IMR-90 (cell line): ENCODE measurements at regions not wholly inside any gene's neighbourhood (a gene's known extent, or its start where the extent isn't known, plus 50 kb on each side); places are given as distances from the start of the nearest gene placed in this dataset.

Experiments used
- ATAC-seq: fragments of 200-7000 bp; cut with Tn5 transposase; 2 replicates; pipeline ENCODE4 v1.9.1; 2020; ENCODE audit warnings: low read depth, mild to moderate bottlenecking, moderate library complexity
- BruUV-seq: library from RNA; stranded (reverse); fragments of 400-500 nt; replicated peaks from 2 replicates; lab custom pipeline; 2021; lab: Mats Ljungman, UMichigan
- CTCF ChIA-PET: fragments of 300-600 bp; formaldehyde crosslinking; extraction: SDS; loops from one replicate; lab custom pipeline; 2021; ENCODE audit warnings: antibody characterized with exemption; lab: Yijun Ruan, JAX
- POLR2A ChIA-PET: fragments of 300-600 bp; sonication (Branson Sonifier 250); formaldehyde crosslinking; loops from one replicate; lab custom pipeline; 2022; ENCODE audit warnings: antibody characterized with exemption; ENCODE audit not compliant: unreplicated experiment; lab: Charles Lee
- DNase-seq: peaks from one replicate; pipeline ENCODE4 v3.0.0; 2013
- H2AFZ ChIP-seq: replicated peaks from 2 replicates; pipeline ENCODE3; 2013; ENCODE audit warnings: low read length, mild to moderate bottlenecking; ENCODE audit not compliant: poor library complexity
- H2AK5ac ChIP-seq: 2 replicates; pipeline ENCODE4 v1.6.1; 2013; ENCODE audit warnings: low read depth, low read length, inconsistent platforms
- H2AK9ac ChIP-seq: replicated peaks from 2 replicates; pipeline ENCODE3; 2013; ENCODE audit warnings: mild to moderate bottlenecking, low read depth, low read length, moderate library complexity; ENCODE audit not compliant: poor library complexity
- H2BK120ac ChIP-seq: 2 replicates; pipeline ENCODE4 v1.6.1; 2013; ENCODE audit warnings: low read depth, low read length, inconsistent platforms
- H2BK15ac ChIP-seq: 3 replicates; pipeline ENCODE4 v1.6.1; 2013; ENCODE audit warnings: low read depth, low read length, inconsistent platforms
- H2BK20ac ChIP-seq: 2 replicates; pipeline ENCODE4 v1.6.1; 2013; ENCODE audit warnings: low read depth, mild to moderate bottlenecking, inconsistent platforms, low read length, moderate library complexity
- H2BK5ac ChIP-seq: 2 replicates; pipeline ENCODE4 v1.6.1; 2013; ENCODE audit warnings: mild to moderate bottlenecking, low read depth, low read length, inconsistent platforms; ENCODE audit not compliant: poor library complexity, severe bottlenecking
- H3K14ac ChIP-seq: replicated peaks from 2 replicates; pipeline ENCODE4 v1.6.1; 2013; ENCODE audit warnings: low read depth, low read length, inconsistent platforms
- H3K18ac ChIP-seq: 2 replicates; pipeline ENCODE4 v1.6.1; 2013; ENCODE audit warnings: low read depth, low read length, control low read depth
- H3K23ac ChIP-seq: 2 replicates; pipeline ENCODE4 v1.6.1; 2013; ENCODE audit warnings: low read depth, low read length, inconsistent platforms
- H3K27ac ChIP-seq: 2 replicates; pipeline ENCODE4 v1.5.1; 2013; ENCODE audit warnings: mild to moderate bottlenecking, control low read depth, low read length; ENCODE audit not compliant: insufficient read depth
- H3K27me3 ChIP-seq: 2 replicates; pipeline ENCODE4 v1.6.1; 2013; ENCODE audit warnings: low read length; ENCODE audit not compliant: control insufficient read depth, insufficient read depth
- H3K36me3 ChIP-seq: 2 replicates; pipeline ENCODE4 v1.6.1; 2013; ENCODE audit warnings: low read length, mixed read lengths; ENCODE audit not compliant: control insufficient read depth, insufficient read depth
- H3K4ac ChIP-seq: 2 replicates; pipeline ENCODE4 v1.6.1; 2013; ENCODE audit warnings: low read depth, low read length, inconsistent platforms
- H3K4me1 ChIP-seq: 2 replicates; pipeline ENCODE4 v1.6.1; 2013; ENCODE audit warnings: low read length, mixed read lengths; ENCODE audit not compliant: control insufficient read depth, insufficient read depth
- H3K4me2 ChIP-seq: 2 replicates; pipeline ENCODE4 v1.6.1; 2013; ENCODE audit warnings: low read depth, mild to moderate bottlenecking, control low read depth, low read length, moderate library complexity
- H3K4me3 ChIP-seq: 2 replicates; pipeline ENCODE4 v1.5.1; 2013; ENCODE audit warnings: low read depth, mild to moderate bottlenecking, control low read depth, low read length, moderate library complexity; ENCODE audit not compliant: insufficient read depth
- H3K56ac ChIP-seq: 2 replicates; pipeline ENCODE4 v1.6.1; 2013; ENCODE audit warnings: low read length, inconsistent platforms; ENCODE audit not compliant: insufficient read depth; ENCODE audit errors: extremely low read depth
- H3K79me1 ChIP-seq, 2 experiments: 2 replicates each; pipeline ENCODE4 v1.6.1; 2013; ENCODE audit warnings: low read length in 2 of 2, inconsistent platforms in 1 of 2, low read depth in 1 of 2
- H3K9ac ChIP-seq: 2 replicates; pipeline ENCODE4 v1.6.1; 2013; ENCODE audit warnings: low read depth, low read length, control low read depth
- H3K9me1 ChIP-seq: 2 replicates; pipeline ENCODE4 v1.6.1; 2013; ENCODE audit warnings: low read length, inconsistent platforms; ENCODE audit not compliant: insufficient read depth
- H3K9me3 ChIP-seq: 2 replicates; pipeline ENCODE4 v1.6.1; 2013; ENCODE audit warnings: low read length; ENCODE audit not compliant: control insufficient read depth, insufficient read depth
- H4K20me1 ChIP-seq: 2 replicates; pipeline ENCODE4 v1.6.1; 2013; ENCODE audit warnings: low read length, inconsistent platforms; ENCODE audit not compliant: insufficient read depth
- H4K5ac ChIP-seq: 2 replicates; pipeline ENCODE4 v1.6.1; 2013; ENCODE audit warnings: mild to moderate bottlenecking, low read depth, low read length, control low read depth
- H4K8ac ChIP-seq, 2 experiments: 2 replicates each; pipeline ENCODE4 v1.6.1; 2013; ENCODE audit warnings: low read depth in 2 of 2, low read length in 2 of 2, control low read depth in 1 of 2, inconsistent platforms in 1 of 2
- H4K91ac ChIP-seq: 2 replicates; pipeline ENCODE4 v1.6.1; 2013; ENCODE audit warnings: low read depth, low read length, inconsistent platforms; ENCODE audit not compliant: insufficient read depth
- RAD21 ChIP-seq: IDR thresholded peaks from 2 replicates; pipeline ENCODE4 v1.6.1; 2012; ENCODE audit warnings: low read length, improper control_type of control experiment
- SMC3 ChIP-seq: fragments of 150-350 bp; IDR thresholded peaks from 2 replicates; pipeline ENCODE4 v1.6.1; 2016; ENCODE audit warnings: low read depth, mild to moderate bottlenecking, antibody characterized with exemption, low read length, moderate library complexity
- WGBS, 2 experiments: methylation state at CpG; one replicate each; pipeline versions ENCODE4 v1.1.5 to v1.1.7; 2013; ENCODE audit warnings: missing lambda C conversion rate in 2 of 2; ENCODE audit not compliant: insufficient read length in 1 of 2; ENCODE audit errors: extremely low coverage in 2 of 2; 5-methylcytosine and 5-hydroxymethylcytosine counted together
- dilution Hi-C: fragments of 300-500 bp; cut with HindIII; formaldehyde crosslinking; loops from one replicate; pipeline ENCODE4 v1.14.3; 2018; ENCODE audit warnings: low sequenced_read_pairs; ENCODE audit not compliant: unreplicated experiment
- in situ Hi-C: fragments of 300-500 bp; cut with MboI; formaldehyde crosslinking; loops from 3 replicates; pipeline ENCODE4 v1.14.3; 2019; ENCODE audit warnings: low sequenced_read_pairs, inconsistent platforms, mixed read lengths
- intact Hi-C: fragments of 100-400 bp; cut with micrococcal nuclease; formaldehyde crosslinking; loops from 2 replicates; pipeline ENCODE4 v1.10.0; 2022

- no peak for TF ChIP-seq RAD21
- no peak for TF ChIP-seq SMC3
- Histone ChIP-seq H4K91ac (no peak overlapping the region), H3K9me1 (no peaks in the 10 kb centered on the region), H2BK20ac (no peak overlapping the region), H3K18ac (no peak overlapping the region), H2BK15ac (no peak overlapping the region), H3K9me3 (no peaks in the 10 kb centered on the region), H3K79me1 (no peaks in the 10 kb centered on the region), H2AFZ (no peak overlapping the region), H3K4me1 (no peaks in the 10 kb centered on the region), H3K23ac (no peak overlapping the region), H3K36me3 (no peaks in the 10 kb centered on the region), H3K4me3 (no peak overlapping the region), H2AK5ac (no peak overlapping the region), H3K14ac (no peak overlapping the region), H3K27me3 (peaks cover 38% of the 10 kb centered on the region), H3K4me2 (no peak overlapping the region), H4K20me1 (no peaks in the 10 kb centered on the region; the same call in 1 of the 2 replicates), H3K9ac (no peak overlapping the region), H2AK9ac (no peak overlapping the region), H4K8ac (no peak overlapping the region), H3K56ac (no peak overlapping the region), H4K5ac (no peak overlapping the region), H3K4ac (no peak overlapping the region), H3K27ac (no peak overlapping the region), H2BK120ac (no peak overlapping the region), H2BK5ac (no peak overlapping the region)
- dilution Hi-C loops (no loop called here), intact Hi-C loops (no loop called here), in situ Hi-C loops (no loop called here)
- ATAC-seq (no peak), DNase-seq (no peak)
- ChIA-PET POLR2A (no interaction called here), CTCF (no interaction called here)
- WGBS, 2 experiments = no CpG with 5 or more reads among the region's 1 CpG
- BruUV-seq = no TSS peak
Measured at GRCh38 chr2:217606296-217606695, 396.5 kb downstream of the TNS1 start.
